ENCODE measurements at regions not wholly inside any gene's neighbourhood (a gene's known extent, or its start where the extent isn't known, plus 50 kb on each side); places are given as distances from the start of the nearest gene placed in this dataset.

- DNase-seq: no peak
These were observed 74.7 kb upstream of the EPHA7 start for GRCh38 chr6:93494057-93494456.

DNA sequence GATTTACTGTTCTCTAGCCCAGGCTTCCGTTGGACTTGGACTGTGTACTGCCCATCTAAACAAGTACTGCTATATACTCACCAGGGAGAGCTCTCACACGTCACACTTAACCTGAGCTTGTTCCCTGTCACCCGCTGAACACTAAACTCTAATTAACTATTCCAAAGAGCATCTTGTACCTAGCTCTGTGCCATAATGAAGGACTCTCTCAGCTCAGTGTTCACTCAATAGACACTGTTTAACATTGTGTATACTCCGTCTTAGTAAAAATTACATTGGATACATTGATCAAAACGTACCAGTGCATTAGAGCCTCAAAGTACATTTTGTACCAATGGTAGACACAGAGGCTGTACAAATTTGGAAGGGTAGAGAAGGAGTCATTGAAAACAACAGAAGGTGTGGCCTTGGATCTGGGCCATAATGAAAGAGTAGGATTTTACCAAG is 55.4 kb upstream of the EPHA7 start:
- DNase-seq: no peak

DNA sequence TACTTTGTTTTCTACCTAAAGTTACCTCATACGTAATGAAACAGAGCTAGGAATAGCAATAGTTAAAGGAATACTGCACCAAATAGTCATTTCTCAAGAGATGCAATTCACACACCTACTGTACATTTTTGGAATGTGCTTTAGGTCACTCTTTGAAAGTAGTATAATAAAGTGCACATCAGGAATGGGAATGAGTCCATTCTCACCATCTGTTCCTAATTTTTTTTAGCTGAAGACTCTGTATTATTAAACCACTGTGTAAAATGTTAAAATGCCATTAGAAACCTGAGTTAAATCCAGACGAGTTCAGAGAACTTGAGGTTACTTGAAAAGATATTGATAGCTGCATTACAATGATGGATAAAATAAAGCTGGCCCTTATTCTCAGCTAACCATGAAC is 51.9 kb upstream of the EPHA7 start:
- no peak for DNase-seq

All from kidney glomerular epithelial cell (primary cell).